Endothelial cell of umbilical vein (primary cell): ENCODE measurements at regions not wholly inside any gene's neighbourhood (a gene's known extent, or its start where the extent isn't known, plus 50 kb on each side); places are given as distances from the start of the nearest gene placed in this dataset.

Experiments used
- BruUV-seq: library from RNA; stranded (reverse); fragments of 400-500 nt; replicated peaks from 2 replicates; lab custom pipeline; 2021; lab: Mats Ljungman, UMichigan
- CTCF ChIA-PET: fragments of 300-600, 350-600 bp; sonication (Branson Sonifier 250); formaldehyde crosslinking; loops from one replicate; lab custom pipeline; 2021; ENCODE audit warnings: antibody characterized with exemption, inconsistent platforms; lab: Charles Lee
- POLR2A ChIA-PET: fragments of 300-600, 350-600 bp; sonication (Branson Sonifier 250); formaldehyde crosslinking; loops from one replicate; lab custom pipeline; 2021; ENCODE audit warnings: antibody characterized with exemption, inconsistent platforms; lab: Charles Lee
- DNase-seq: peaks from one replicate; pipeline ENCODE4 v3.0.0-alpha.2; 2011; ENCODE audit warnings: low read depth, low spot score
- FAIRE-seq: peaks from 2 replicates; lab custom pipeline; 2011; peaks lifted over from hg19 to GRCh38; lab: Jason Lieb, UNC
- H2AFZ ChIP-seq: 2 replicates; pipeline ENCODE4 v1.6.0; 2012; ENCODE audit warnings: low read depth, low read length, control low read depth, inconsistent platforms
- H3K27ac ChIP-seq: 2 replicates; pipeline ENCODE4 v1.5.1; 2011; ENCODE audit warnings: low read depth, mild to moderate bottlenecking, control low read depth, low read length, moderate library complexity; ENCODE audit not compliant: insufficient read depth
- H3K27me3 ChIP-seq, 2 experiments: 2 replicates each; pipeline versions ENCODE4 v1.6.0 to v1.6.1; 2011; ENCODE audit warnings: low read length in 2 of 2, mixed read lengths in 1 of 2; ENCODE audit not compliant: control insufficient read depth in 2 of 2, insufficient read depth in 2 of 2
- H3K36me3 ChIP-seq, 2 experiments: 2 replicates in 1 of 2; 3 replicates in 1 of 2; pipeline ENCODE4 v1.5.1; 2011; ENCODE audit warnings: low read length in 2 of 2, mild to moderate bottlenecking in 1 of 2, moderate library complexity in 1 of 2; ENCODE audit not compliant: control insufficient read depth in 2 of 2, insufficient read depth in 2 of 2; ENCODE audit errors: extremely low read depth in 1 of 2
- H3K4me1 ChIP-seq: 3 replicates; pipeline ENCODE4 v1.5.1; 2011; ENCODE audit warnings: mild to moderate bottlenecking, low read length; ENCODE audit not compliant: control insufficient read depth, insufficient read depth; ENCODE audit errors: extremely low read depth
- H3K4me2 ChIP-seq: 2 replicates; pipeline ENCODE4 v1.6.1; 2011; ENCODE audit warnings: low read length, control low read depth, mixed read lengths; ENCODE audit not compliant: insufficient read depth
- H3K4me3 ChIP-seq, 3 experiments: fragments of 200-600 bp in 1 of 3; sonication (generic), shearing (Covaris generic) in 1 of 3; replicated peaks in 1 of 3; 2 replicates each; pipeline ENCODE4 v1.5.1; 2011 to 2016; ENCODE audit warnings: control low read depth in 3 of 3, low read length in 3 of 3, mild to moderate bottlenecking in 2 of 3, inconsistent platforms in 1 of 3, low read depth in 1 of 3, moderate library complexity in 1 of 3; ENCODE audit not compliant: insufficient read depth in 1 of 3
- H3K79me2 ChIP-seq: 2 replicates; pipeline ENCODE4 v1.6.0; 2012; ENCODE audit warnings: low read length, inconsistent platforms; ENCODE audit not compliant: control insufficient read depth, insufficient read depth
- H3K9ac ChIP-seq: replicated peaks from 2 replicates; pipeline ENCODE3; 2011; ENCODE audit warnings: low read length, control low read depth; ENCODE audit not compliant: insufficient read depth; ENCODE audit errors: extremely low read depth
- H3K9me1 ChIP-seq: replicated peaks from 3 replicates; pipeline ENCODE4 v1.6.0; 2011; ENCODE audit warnings: mild to moderate bottlenecking, low read length; ENCODE audit not compliant: control insufficient read depth, insufficient read depth; ENCODE audit errors: extremely low read depth
- H3K9me3 ChIP-seq: replicated peaks from 2 replicates; pipeline ENCODE4 v1.5.1; 2012; ENCODE audit warnings: low read length, inconsistent platforms; ENCODE audit not compliant: control insufficient read depth, insufficient read depth
- H4K20me1 ChIP-seq: replicated peaks from 2 replicates; pipeline ENCODE3; 2011; ENCODE audit warnings: mild to moderate bottlenecking, low read length; ENCODE audit not compliant: control insufficient read depth, insufficient read depth; ENCODE audit errors: extremely low read depth
- EZH2 ChIP-seq: IDR thresholded peaks from 2 replicates; pipeline ENCODE4 v1.6.1; 2012; ENCODE audit warnings: borderline replicate concordance, low read depth, mild to moderate bottlenecking, moderate library complexity, low read length, inconsistent platforms; ENCODE audit not compliant: severe bottlenecking
- FOS ChIP-seq: IDR thresholded peaks from 2 replicates; pipeline ENCODE4 v1.6.1; 2011; ENCODE audit warnings: mild to moderate bottlenecking, low read length, moderate library complexity, borderline replicate concordance; ENCODE audit not compliant: insufficient read depth
- GATA2 ChIP-seq: IDR thresholded peaks from 2 replicates; pipeline ENCODE4 v1.7.0; 2011; ENCODE audit warnings: low read depth, mild to moderate bottlenecking, moderate library complexity, mixed read lengths, low read length; ENCODE audit not compliant: insufficient read length, insufficient read depth
- JUN ChIP-seq: IDR thresholded peaks from 2 replicates; pipeline ENCODE4 v1.6.1; 2011; ENCODE audit warnings: borderline replicate concordance, low read depth; ENCODE audit not compliant: insufficient read length, insufficient read depth
- MYC ChIP-seq: IDR thresholded peaks from one replicate; pipeline ENCODE4 v1.6.1; 2011; ENCODE audit warnings: mild to moderate bottlenecking, low read depth, low read length
- POLR2AphosphoS5 ChIP-seq: IDR thresholded peaks from 2 replicates; pipeline ENCODE4 v1.6.1; 2012; ENCODE audit warnings: low read depth, mild to moderate bottlenecking, control low read depth, low read length, moderate library complexity; ENCODE audit not compliant: insufficient read depth
- dilution Hi-C: fragments of 300-500 bp; cut with MboI; formaldehyde crosslinking; loops from one replicate; pipeline ENCODE4 v1.15.0; 2019; ENCODE audit warnings: low sequenced_read_pairs; ENCODE audit not compliant: extremely low pct_ligation_motif_present
- intact Hi-C: fragments of 100-400 bp; cut with micrococcal nuclease; formaldehyde crosslinking; loops from one replicate; pipeline ENCODE4 v1.10.0; 2022
- TF ChIP-seq, protein P1 (sequence below): IDR thresholded peaks from 2 replicates; pipeline ENCODE4 v1.6.1; 2011; ENCODE audit not compliant: insufficient read depth, insufficient read length
- TF ChIP-seq, protein P2 (sequence below), 2 donors: IDR thresholded peaks; 1 replicate in 1 of 2; 2 replicates in 1 of 2; pipeline ENCODE4 v1.5.1; 2011; ENCODE audit warnings: low read length in 2 of 2, mild to moderate bottlenecking in 2 of 2, moderate library complexity in 2 of 2, control low read depth in 1 of 2, inconsistent platforms in 1 of 2, low read depth in 1 of 2; ENCODE audit not compliant: insufficient read depth in 1 of 2; ENCODE audit errors: extremely low read depth in 1 of 2

DNA sequence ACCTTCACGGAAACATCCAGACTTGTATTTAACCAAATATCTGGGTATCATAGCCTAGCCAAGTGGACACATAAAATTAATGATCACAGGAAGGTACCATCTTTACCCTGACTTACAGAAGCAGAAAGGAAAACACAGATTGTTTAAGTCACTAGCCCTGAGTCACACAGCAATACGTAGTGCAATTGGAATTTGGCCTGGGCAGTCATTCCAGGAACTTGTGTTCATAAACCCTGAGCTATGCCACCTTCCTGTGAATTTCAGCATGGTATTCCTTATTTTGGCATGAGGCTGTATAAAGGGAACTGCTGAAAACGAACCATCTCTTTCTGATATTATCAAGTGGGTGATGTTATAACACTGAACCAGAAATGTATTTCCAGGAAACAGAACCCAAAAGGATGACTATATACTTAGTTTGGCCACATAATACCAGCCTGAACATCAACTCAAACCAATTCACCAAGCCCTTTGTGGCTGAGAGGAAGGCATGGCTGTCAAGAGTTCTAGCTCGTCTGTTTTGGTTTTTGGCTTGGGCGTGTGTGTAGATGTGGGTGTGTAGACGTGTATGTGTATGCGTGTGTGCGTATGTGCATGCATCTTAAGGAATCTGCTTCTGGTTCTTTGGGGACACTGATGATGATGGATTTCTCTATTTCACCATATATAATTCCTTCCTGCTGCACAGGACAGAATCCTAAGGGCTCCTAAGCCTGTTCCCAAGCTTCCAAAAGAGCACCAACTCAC is 533.4 kb upstream of the ID2 start:
- POLR2A ChIA-PET: no interaction called here

More for the DNA sequence above, 533.4 kb upstream of the ID2 start:
- peaks cover 30% of the 10 kb centered on the region for H3K4me1 ChIP-seq
- H3K27me3 ChIP-seq: peaks cover 0 to 2% of the 10 kb centered on the region in 2 experiments
- no peaks in the 10 kb centered on the region for H3K36me3 ChIP-seq
- TF ChIP-seq, protein P1, sequence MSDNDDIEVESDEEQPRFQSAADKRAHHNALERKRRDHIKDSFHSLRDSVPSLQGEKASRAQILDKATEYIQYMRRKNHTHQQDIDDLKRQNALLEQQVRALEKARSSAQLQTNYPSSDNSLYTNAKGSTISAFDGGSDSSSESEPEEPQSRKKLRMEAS: no peak
- peak; percentile 91 for TF ChIP-seq JUN
- peak; percentile 76 for TF ChIP-seq GATA2
- no peak for TF ChIP-seq EZH2
- TF ChIP-seq, protein P2, sequence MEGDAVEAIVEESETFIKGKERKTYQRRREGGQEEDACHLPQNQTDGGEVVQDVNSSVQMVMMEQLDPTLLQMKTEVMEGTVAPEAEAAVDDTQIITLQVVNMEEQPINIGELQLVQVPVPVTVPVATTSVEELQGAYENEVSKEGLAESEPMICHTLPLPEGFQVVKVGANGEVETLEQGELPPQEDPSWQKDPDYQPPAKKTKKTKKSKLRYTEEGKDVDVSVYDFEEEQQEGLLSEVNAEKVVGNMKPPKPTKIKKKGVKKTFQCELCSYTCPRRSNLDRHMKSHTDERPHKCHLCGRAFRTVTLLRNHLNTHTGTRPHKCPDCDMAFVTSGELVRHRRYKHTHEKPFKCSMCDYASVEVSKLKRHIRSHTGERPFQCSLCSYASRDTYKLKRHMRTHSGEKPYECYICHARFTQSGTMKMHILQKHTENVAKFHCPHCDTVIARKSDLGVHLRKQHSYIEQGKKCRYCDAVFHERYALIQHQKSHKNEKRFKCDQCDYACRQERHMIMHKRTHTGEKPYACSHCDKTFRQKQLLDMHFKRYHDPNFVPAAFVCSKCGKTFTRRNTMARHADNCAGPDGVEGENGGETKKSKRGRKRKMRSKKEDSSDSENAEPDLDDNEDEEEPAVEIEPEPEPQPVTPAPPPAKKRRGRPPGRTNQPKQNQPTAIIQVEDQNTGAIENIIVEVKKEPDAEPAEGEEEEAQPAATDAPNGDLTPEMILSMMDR (IDR thresholded peaks at IDR 0.05; ENCODE audit: extremely low read depth in 1 of 2, insufficient read depth in 1 of 2, low read depth in 1 of 2, low read length in 2 of 2): no peak
- TF ChIP-seq POLR2AphosphoS5: no peak
- TF ChIP-seq MYC: no peak
- TF ChIP-seq FOS: peak; percentile 83
- CTCF ChIA-PET: interaction anchor here (1.0 to 1.9 kb wide), 3 partner anchors 14 to 22 kb away, joined by 4 to 6 read pairs (median 5); no protein-coding TSS in a partner anchor
- peak overlapping the region; percentile 18 for H2AFZ ChIP-seq
- H3K4me3 ChIP-seq: no peak overlapping the region
- H4K20me1 ChIP-seq: no peaks in the 10 kb centered on the region
- no peak overlapping the region for H3K4me2 ChIP-seq
- DNase-seq: peak; percentile 80
- no peaks in the 10 kb centered on the region for H3K79me2 ChIP-seq
- no peaks in the 10 kb centered on the region for H3K9me1 ChIP-seq
- peak; percentile 93 for FAIRE-seq
- no peak overlapping the region for H3K9ac ChIP-seq
- H3K9me3 ChIP-seq: no peaks in the 10 kb centered on the region
- intact Hi-C loops (loop anchor here (1.0 kb wide), 1 partner anchor 533 kb away; no protein-coding TSS in a partner anchor), dilution Hi-C loops (no loop called here)
- BruUV-seq: TSS peak; percentile 62
- H3K27ac ChIP-seq: peak overlapping the region; percentile 65
